Esophagus muscularis mucosa (tissue), 4 donors: ENCODE measurements at regions not wholly inside any gene's neighbourhood (a gene's known extent, or its start where the extent isn't known, plus 50 kb on each side); places are given as distances from the start of the nearest gene placed in this dataset.

Experiments used
- CTCF ChIP-seq, 3 experiments: fragments of 200-600 bp in 2 of 3; fragments of 450-650 bp in 1 of 3; sonication (generic) in 2 of 3; IDR thresholded peaks; one replicate each; pipeline ENCODE4 v1.5.1; 2017 to 2019; ENCODE audit warnings: antibody characterized with exemption in 3 of 3, mild to moderate bottlenecking in 2 of 3, moderate library complexity in 1 of 3
- EP300 ChIP-seq: sonication (generic); formaldehyde crosslinking; IDR thresholded peaks from one replicate; pipeline ENCODE4 v1.6.1; 2017; ENCODE audit warnings: antibody characterized with exemption
- POLR2A ChIP-seq: fragments of 450-650 bp; IDR thresholded peaks from one replicate; pipeline ENCODE4 v1.6.1; 2017; ENCODE audit warnings: antibody characterized with exemption, moderate library complexity, mild to moderate bottlenecking, low read depth

- no peak for TF ChIP-seq CTCF (IDR thresholded peaks at IDR 0.05)
- TF ChIP-seq POLR2A = no peak
- no peak for TF ChIP-seq EP300
Observed at GRCh38 chr1:78721136-78721535, 71.5 kb downstream of the IFI44 start.
